Left forelimb (tissue), 1 donor: ENCODE measurements at regions not wholly inside any gene's neighbourhood (a gene's known extent, or its start where the extent isn't known, plus 50 kb on each side); places are given as distances from the start of the nearest gene placed in this dataset.

Experiments used
- DNase-seq: peaks from one replicate; pipeline ENCODE4 v3.0.0-alpha.2; 2018; ENCODE audit warnings: low spot score

- DNase-seq: no peak
Observed at GRCh38 chr16:72404299-72404698, 232.3 kb upstream of the PMFBP1 start.

GRCh38 chr16:72401084-72401361, 229.1 kb upstream of the PMFBP1 start:
- DNase-seq: no peak

GRCh38 chr16:72400257-72401083, 228.5 kb upstream of the PMFBP1 start:
- no peak for DNase-seq

- DNase-seq: no peak
Observed at GRCh38 chr16:72399811-72400210, 227.9 kb upstream of the PMFBP1 start.

- DNase-seq: no peak
Observed at GRCh38 chr16:72397876-72398275, 225.9 kb upstream of the PMFBP1 start.

- no peak for DNase-seq
Observed at GRCh38 chr16:72394526-72394925, 222.6 kb upstream of the PMFBP1 start.

- no peak for DNase-seq
Observed at GRCh38 chr16:72389791-72390190, 217.8 kb upstream of the PMFBP1 start.

- DNase-seq: no peak
Observed at GRCh38 chr16:72388007-72388406, 216.1 kb upstream of the PMFBP1 start.

GRCh38 chr16:72384651-72385050, 212.7 kb upstream of the PMFBP1 start:
- DNase-seq: no peak

GRCh38 chr16:72380283-72380682, 208.3 kb upstream of the PMFBP1 start:
- DNase-seq: no peak

- DNase-seq: no peak
Observed at GRCh38 chr16:72373201-72373600, 201.2 kb upstream of the PMFBP1 start.

GRCh38 chr16:72372087-72373045, 200.4 kb upstream of the PMFBP1 start:
- DNase-seq: no peak

- no peak for DNase-seq
Observed at GRCh38 chr16:72371307-72372086, 199.5 kb upstream of the PMFBP1 start.

GRCh38 chr16:72369274-72369673, 197.3 kb upstream of the PMFBP1 start:
- DNase-seq: no peak

GRCh38 chr16:72367851-72368250, 195.9 kb upstream of the PMFBP1 start:
- no peak for DNase-seq

GRCh38 chr16:72362973-72363372, 191.0 kb upstream of the PMFBP1 start:
- no peak for DNase-seq

GRCh38 chr16:72362476-72362875, 190.5 kb upstream of the PMFBP1 start:
- no peak for DNase-seq

- DNase-seq: no peak
Observed at GRCh38 chr16:72357910-72358309, 186.0 kb upstream of the PMFBP1 start.

- DNase-seq: no peak
Observed at GRCh38 chr16:72355561-72355960, 183.6 kb upstream of the PMFBP1 start.

- DNase-seq: no peak
Observed at GRCh38 chr16:72349719-72350118, 177.8 kb upstream of the PMFBP1 start.

GRCh38 chr16:72332926-72333325, 161.0 kb upstream of the PMFBP1 start:
- no peak for DNase-seq

GRCh38 chr16:72324578-72324977, 152.6 kb upstream of the PMFBP1 start:
- DNase-seq: no peak
